ENCODE measurements at regions not wholly inside any gene's neighbourhood (a gene's known extent, or its start where the extent isn't known, plus 50 kb on each side); places are given as distances from the start of the nearest gene placed in this dataset.

DNA sequence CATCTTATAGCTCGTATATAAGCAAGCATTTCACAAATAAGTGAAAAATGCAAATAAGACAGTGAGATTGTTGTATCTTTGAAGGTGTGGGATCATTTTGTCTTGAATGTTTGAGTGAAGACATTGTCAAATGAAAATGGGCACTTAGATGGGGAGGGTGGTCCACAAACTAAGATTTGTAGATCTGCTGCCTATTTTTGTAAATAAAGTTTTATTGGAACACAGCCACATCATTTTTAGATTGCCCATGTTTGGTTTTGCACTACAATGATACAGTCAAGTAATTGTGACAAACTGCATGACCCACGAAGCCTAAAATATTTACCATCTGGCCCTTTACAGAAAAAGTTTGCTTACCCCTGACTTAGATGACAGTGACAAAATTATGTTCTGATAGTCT, 156.7 kb downstream of the PAH start:
- DNase-seq (ENCODE audit: low spot score): no peak
- ATAC-seq (ENCODE audit: low FRiP score): no peak
- TF ChIP-seq CTCF (IDR thresholded peaks at IDR 0.05): no peak

DNA sequence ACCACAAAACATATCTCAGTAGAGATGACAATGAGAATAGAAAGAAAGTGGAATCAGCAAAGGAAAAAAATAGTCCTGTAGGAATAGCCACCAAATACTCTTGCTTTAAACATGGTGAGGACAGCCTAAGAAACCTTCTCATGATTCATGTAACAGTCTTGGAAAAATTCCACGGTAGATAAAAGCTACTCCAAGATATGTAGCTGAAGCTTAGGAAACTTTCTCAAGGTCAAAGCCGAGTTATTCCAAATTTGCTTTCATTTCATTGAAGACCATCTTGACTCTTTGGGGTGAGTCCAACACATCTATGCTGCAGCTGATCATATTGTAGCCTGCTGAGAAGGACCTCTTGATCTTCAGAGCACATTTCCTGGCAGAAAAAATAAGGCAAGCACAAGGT, 157.6 kb downstream of the PAH start:
- ATAC-seq (ENCODE audit: low FRiP score): no peak
- DNase-seq (ENCODE audit: low spot score): no peak
- no peak for TF ChIP-seq CTCF (IDR thresholded peaks at IDR 0.05)

- TF ChIP-seq CTCF (IDR thresholded peaks at IDR 0.05): no peak
- DNase-seq (ENCODE audit: low spot score) (no peak), ATAC-seq (ENCODE audit: low FRiP score) (no peak)
These were observed 159.2 kb downstream of the PAH start for GRCh38 chr12:102757882-102758226.

GRCh38 chr12:102757154-102757881, 159.7 kb downstream of the PAH start:
- DNase-seq (ENCODE audit: low spot score) (no peak), ATAC-seq (ENCODE audit: low FRiP score) (peak; percentile 61)
- TF ChIP-seq CTCF (IDR thresholded peaks at IDR 0.05): no peak

- ATAC-seq (ENCODE audit: low FRiP score) (no peak), DNase-seq (ENCODE audit: low spot score) (no peak)
- TF ChIP-seq CTCF (IDR thresholded peaks at IDR 0.05): no peak
These were observed 160.5 kb downstream of the PAH start for GRCh38 chr12:102756530-102756929.

GRCh38 chr12:102755266-102755665, 161.8 kb downstream of the PAH start:
- ATAC-seq (ENCODE audit: low FRiP score) (no peak), DNase-seq (ENCODE audit: low spot score) (no peak)
- TF ChIP-seq CTCF (IDR thresholded peaks at IDR 0.05): no peak

GRCh38 chr12:102753802-102754201, 163.2 kb downstream of the PAH start:
- DNase-seq (ENCODE audit: low spot score) (no peak), ATAC-seq (ENCODE audit: low FRiP score) (peak; percentile 26)

More at GRCh38 chr12:102753802-102754201, 163.2 kb downstream of the PAH start:
- TF ChIP-seq CTCF (IDR thresholded peaks at IDR 0.05): no peak

All from omental fat pad (tissue), 3 donors.